ENCODE measurements at regions not wholly inside any gene's neighbourhood (a gene's known extent, or its start where the extent isn't known, plus 50 kb on each side); places are given as distances from the start of the nearest gene placed in this dataset.

GRCh38 chr20:40558212-40558611 lies 130.8 kb downstream of the MAFB start:
- TF ChIP-seq, protein P1, sequence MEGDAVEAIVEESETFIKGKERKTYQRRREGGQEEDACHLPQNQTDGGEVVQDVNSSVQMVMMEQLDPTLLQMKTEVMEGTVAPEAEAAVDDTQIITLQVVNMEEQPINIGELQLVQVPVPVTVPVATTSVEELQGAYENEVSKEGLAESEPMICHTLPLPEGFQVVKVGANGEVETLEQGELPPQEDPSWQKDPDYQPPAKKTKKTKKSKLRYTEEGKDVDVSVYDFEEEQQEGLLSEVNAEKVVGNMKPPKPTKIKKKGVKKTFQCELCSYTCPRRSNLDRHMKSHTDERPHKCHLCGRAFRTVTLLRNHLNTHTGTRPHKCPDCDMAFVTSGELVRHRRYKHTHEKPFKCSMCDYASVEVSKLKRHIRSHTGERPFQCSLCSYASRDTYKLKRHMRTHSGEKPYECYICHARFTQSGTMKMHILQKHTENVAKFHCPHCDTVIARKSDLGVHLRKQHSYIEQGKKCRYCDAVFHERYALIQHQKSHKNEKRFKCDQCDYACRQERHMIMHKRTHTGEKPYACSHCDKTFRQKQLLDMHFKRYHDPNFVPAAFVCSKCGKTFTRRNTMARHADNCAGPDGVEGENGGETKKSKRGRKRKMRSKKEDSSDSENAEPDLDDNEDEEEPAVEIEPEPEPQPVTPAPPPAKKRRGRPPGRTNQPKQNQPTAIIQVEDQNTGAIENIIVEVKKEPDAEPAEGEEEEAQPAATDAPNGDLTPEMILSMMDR (IDR thresholded peaks at IDR 0.05; ENCODE audit: control extremely low read depth in 1 of 3, insufficient read depth in 1 of 3, low read depth in 1 of 3, low read length in 3 of 3) = no peak
- TF ChIP-seq SP1 (IDR thresholded peaks at IDR 0.05; ENCODE audit: low read depth, low read length) = no peak
- TF ChIP-seq POLR2A (IDR thresholded peaks at IDR 0.05; ENCODE audit: control extremely low read depth in 1 of 2, low read depth in 2 of 2, low read length in 2 of 2) = no peak
- no peak for TF ChIP-seq SP2 (IDR thresholded peaks at IDR 0.05; ENCODE audit: low read length)
- TF ChIP-seq EZH2 (IDR thresholded peaks at IDR 0.05; ENCODE audit: low read depth, low read length, severe bottlenecking) = no peak
- TF ChIP-seq RXRA (IDR thresholded peaks at IDR 0.05; ENCODE audit: insufficient read depth, low read depth, low read length) = no peak
- no peak for TF ChIP-seq POU5F1 (IDR thresholded peaks at IDR 0.05; ENCODE audit: low read depth, low read length)
